HEK293 (cell line): ENCODE measurements at regions not wholly inside any gene's neighbourhood (a gene's known extent, or its start where the extent isn't known, plus 50 kb on each side); places are given as distances from the start of the nearest gene placed in this dataset.

Source experiments
- CTCF ChIA-PET: fragments of 350-600 bp; formaldehyde crosslinking; extraction: SDS; loops from one replicate; lab custom pipeline; 2021; ENCODE audit warnings: antibody characterized with exemption; lab: Yijun Ruan, JAX
- POLR2A ChIA-PET: fragments of 300-600 bp; formaldehyde crosslinking; extraction: SDS; loops from one replicate; lab custom pipeline; 2020; ENCODE audit warnings: antibody characterized with exemption, inconsistent platforms; lab: Yijun Ruan, JAX
- H3K27ac ChIP-seq: fragments of 200-500 bp; sonication (Bioruptor generic); 2 replicates; pipeline ENCODE4 v1.5.1; 2014; ENCODE audit warnings: low read depth, low read length, control low read depth, inconsistent platforms; ENCODE audit errors: extremely low read depth
- H3K36me3 ChIP-seq, 2 experiments: fragments of 200-500 bp in 1 of 2; sonication (Bioruptor generic) in 1 of 2; 1 replicate in 1 of 2; 2 replicates in 1 of 2; pipeline ENCODE4 v1.5.1; 2014 to 2017; ENCODE audit warnings: inconsistent platforms in 2 of 2, low read length in 2 of 2; ENCODE audit not compliant: control insufficient read depth in 2 of 2, insufficient read depth in 1 of 2
- H3K4me1 ChIP-seq: fragments of 200-500 bp; sonication (Bioruptor generic); 2 replicates; pipeline ENCODE4 v1.5.1; 2014; ENCODE audit warnings: mild to moderate bottlenecking, low read length, inconsistent platforms; ENCODE audit not compliant: control insufficient read depth, insufficient read depth
- H3K4me3 ChIP-seq: 2 replicates; pipeline ENCODE4 v1.5.1; 2011; ENCODE audit warnings: low read depth, mild to moderate bottlenecking, control low read depth, low read length, moderate library complexity
- H3K9me3 ChIP-seq: fragments of 200-500 bp; sonication (Bioruptor generic); 2 replicates; pipeline ENCODE4 v1.5.1; 2014; ENCODE audit warnings: low read depth, low read length, inconsistent platforms; ENCODE audit not compliant: control insufficient read depth, insufficient read depth
- BCL11B ChIP-seq: fragments of 450-650 bp; formaldehyde crosslinking; IDR thresholded peaks from 2 replicates; pipeline ENCODE4 v1.5.1; 2016; ENCODE audit warnings: low read depth, missing biosample characterization, missing genetic modification characterization
- KLF7 ChIP-seq: fragments of 450-650 bp; formaldehyde crosslinking; IDR thresholded peaks from 2 replicates; pipeline ENCODE4 v1.5.1; 2016; ENCODE audit warnings: missing biosample characterization, missing genetic modification characterization, borderline replicate concordance
- KLF8 ChIP-seq: fragments of 450-650 bp; formaldehyde crosslinking; IDR thresholded peaks from 2 replicates; pipeline ENCODE4 v1.5.1; 2016; ENCODE audit warnings: missing biosample characterization, missing genetic modification characterization
- SETDB1 ChIP-seq: IDR thresholded peaks from one replicate; pipeline ENCODE4 v1.6.1; 2017; ENCODE audit warnings: mild to moderate bottlenecking, low read length, moderate library complexity, mixed read lengths; ENCODE audit not compliant: insufficient read length
- ZBTB7A ChIP-seq: fragments of 450-650 bp; formaldehyde crosslinking; IDR thresholded peaks from 2 replicates; pipeline ENCODE4 v1.5.1; 2016; ENCODE audit warnings: low read depth, missing biosample characterization, missing genetic modification characterization
- ZNF133 ChIP-seq: fragments of 450-650 bp; formaldehyde crosslinking; IDR thresholded peaks from 2 replicates; pipeline ENCODE4 v1.5.1; 2016; ENCODE audit warnings: missing biosample characterization, missing genetic modification characterization
- ZNF138 ChIP-seq: fragments of 450-650 bp; formaldehyde crosslinking; IDR thresholded peaks from 2 replicates; pipeline ENCODE4 v1.5.1; 2016; ENCODE audit warnings: missing biosample characterization, missing genetic modification characterization, borderline replicate concordance
- ZNF211 ChIP-seq: fragments of 450-650 bp; formaldehyde crosslinking; IDR thresholded peaks from 2 replicates; pipeline ENCODE4 v1.5.1; 2016; ENCODE audit warnings: low read depth, missing biosample characterization, missing genetic modification characterization
- ZNF223 ChIP-seq: fragments of 450-650 bp; formaldehyde crosslinking; IDR thresholded peaks from 2 replicates; pipeline ENCODE4 v1.5.1; 2016; ENCODE audit warnings: missing biosample characterization, missing genetic modification characterization
- ZNF248 ChIP-seq: fragments of 450-650 bp; formaldehyde crosslinking; IDR thresholded peaks from 2 replicates; pipeline ENCODE4 v1.5.1; 2017; ENCODE audit warnings: missing biosample characterization, missing genetic modification characterization
- ZNF48 ChIP-seq: fragments of 450-650 bp; formaldehyde crosslinking; IDR thresholded peaks from 2 replicates; pipeline ENCODE4 v1.5.1; 2016; ENCODE audit warnings: missing biosample characterization, missing genetic modification characterization
- ZSCAN30 ChIP-seq: fragments of 450-650 bp; IDR thresholded peaks from 2 replicates; pipeline ENCODE4 v1.5.1; 2018; ENCODE audit warnings: missing biosample characterization, mild to moderate bottlenecking, missing genetic modification characterization, moderate library complexity
- ZXDB ChIP-seq: fragments of 450-650 bp; formaldehyde crosslinking; IDR thresholded peaks from 2 replicates; pipeline ENCODE4 v1.5.1; 2016; ENCODE audit warnings: missing biosample characterization, missing genetic modification characterization
- TF ChIP-seq, protein P1 (sequence below): fragments of 450-650 bp; formaldehyde crosslinking; IDR thresholded peaks from 2 replicates; pipeline ENCODE4 v1.5.1; 2016; ENCODE audit warnings: missing biosample characterization, missing genetic modification characterization
- TF ChIP-seq, protein P2 (sequence below): fragments of 450-650 bp; formaldehyde crosslinking; IDR thresholded peaks from 2 replicates; pipeline ENCODE4 v1.5.1; 2016; ENCODE audit warnings: missing biosample characterization, missing genetic modification characterization, low read depth
- TF ChIP-seq, protein P3 (sequence below): fragments of 450-650 bp; formaldehyde crosslinking; conservative IDR thresholded peaks from 2 replicates; pipeline ENCODE4 v1.5.1; 2016; ENCODE audit warnings: low read depth, missing biosample characterization, missing genetic modification characterization
- TF ChIP-seq, protein P4 (sequence below): fragments of 450-650 bp; formaldehyde crosslinking; IDR thresholded peaks from 2 replicates; pipeline ENCODE4 v1.5.1; 2016; ENCODE audit warnings: missing biosample characterization, missing genetic modification characterization
- TF ChIP-seq, protein P5 (sequence below): fragments of 450-650 bp; formaldehyde crosslinking; IDR thresholded peaks from 2 replicates; pipeline ENCODE4 v1.5.1; 2017; ENCODE audit warnings: missing biosample characterization, missing genetic modification characterization
- TF ChIP-seq, protein P6 (sequence below): fragments of 450-650 bp; IDR thresholded peaks from 2 replicates; pipeline ENCODE4 v1.5.1; 2018; ENCODE audit warnings: missing biosample characterization, mild to moderate bottlenecking, missing genetic modification characterization

DNA sequence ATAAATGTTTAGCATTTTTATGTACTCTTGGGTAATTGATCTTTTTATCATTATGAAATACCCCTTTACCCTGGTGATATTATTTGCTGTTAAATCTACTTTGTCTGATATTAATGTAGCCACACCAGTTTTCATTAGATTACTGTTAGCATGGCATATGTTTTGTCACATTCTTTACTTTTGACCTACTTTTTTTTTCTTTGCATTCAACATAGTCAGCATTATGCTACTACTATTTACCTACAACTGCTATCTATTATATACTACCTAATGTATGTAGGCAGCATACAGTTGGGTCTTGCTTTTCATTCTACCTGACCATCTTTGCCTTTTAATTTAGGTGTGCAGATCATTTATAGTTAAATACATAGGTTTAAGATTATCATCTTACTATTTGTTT lies 1429.6 kb upstream of the ALCAM start:
- Histone ChIP-seq H3K9me3 (no peaks in the 10 kb centered on the region), H3K4me3 (no peak overlapping the region), H3K27ac (no peak overlapping the region), H3K4me1 (no peaks in the 10 kb centered on the region), H3K36me3 (no peaks in the 10 kb centered on the region)
- CTCF ChIA-PET: interaction anchor here (0.7 kb wide), 1 partner anchor 1735 kb away, joined by 3 read pairs; no protein-coding TSS in a partner anchor
- POLR2A ChIA-PET: no interaction called here
- TF ChIP-seq SETDB1 (no peak), KLF8 (tag by site-specific recombination) (no peak), ZNF211 (no peak), ZNF138 (tag by site-specific recombination) (no peak), KLF7 (tag by site-specific recombination) (no peak), ZSCAN30 (tag by site-specific recombination) (no peak), ZBTB7A (tag by site-specific recombination) (no peak), ZNF133 (no peak), BCL11B (tag by site-specific recombination) (no peak), ZNF248 (tag by site-specific recombination) (no peak), ZXDB (tag by site-specific recombination) (no peak), ZNF48 (tag by site-specific recombination) (no peak), ZNF223 (tag by site-specific recombination) (no peak)
- TF ChIP-seq, protein P1, sequence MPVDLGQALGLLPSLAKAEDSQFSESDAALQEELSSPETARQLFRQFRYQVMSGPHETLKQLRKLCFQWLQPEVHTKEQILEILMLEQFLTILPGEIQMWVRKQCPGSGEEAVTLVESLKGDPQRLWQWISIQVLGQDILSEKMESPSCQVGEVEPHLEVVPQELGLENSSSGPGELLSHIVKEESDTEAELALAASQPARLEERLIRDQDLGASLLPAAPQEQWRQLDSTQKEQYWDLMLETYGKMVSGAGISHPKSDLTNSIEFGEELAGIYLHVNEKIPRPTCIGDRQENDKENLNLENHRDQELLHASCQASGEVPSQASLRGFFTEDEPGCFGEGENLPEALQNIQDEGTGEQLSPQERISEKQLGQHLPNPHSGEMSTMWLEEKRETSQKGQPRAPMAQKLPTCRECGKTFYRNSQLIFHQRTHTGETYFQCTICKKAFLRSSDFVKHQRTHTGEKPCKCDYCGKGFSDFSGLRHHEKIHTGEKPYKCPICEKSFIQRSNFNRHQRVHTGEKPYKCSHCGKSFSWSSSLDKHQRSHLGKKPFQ (tag by site-specific recombination): no peak
- TF ChIP-seq, protein P2, sequence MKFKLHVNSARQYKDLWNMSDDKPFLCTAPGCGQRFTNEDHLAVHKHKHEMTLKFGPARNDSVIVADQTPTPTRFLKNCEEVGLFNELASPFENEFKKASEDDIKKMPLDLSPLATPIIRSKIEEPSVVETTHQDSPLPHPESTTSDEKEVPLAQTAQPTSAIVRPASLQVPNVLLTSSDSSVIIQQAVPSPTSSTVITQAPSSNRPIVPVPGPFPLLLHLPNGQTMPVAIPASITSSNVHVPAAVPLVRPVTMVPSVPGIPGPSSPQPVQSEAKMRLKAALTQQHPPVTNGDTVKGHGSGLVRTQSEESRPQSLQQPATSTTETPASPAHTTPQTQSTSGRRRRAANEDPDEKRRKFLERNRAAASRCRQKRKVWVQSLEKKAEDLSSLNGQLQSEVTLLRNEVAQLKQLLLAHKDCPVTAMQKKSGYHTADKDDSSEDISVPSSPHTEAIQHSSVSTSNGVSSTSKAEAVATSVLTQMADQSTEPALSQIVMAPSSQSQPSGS (tag by site-specific recombination): no peak
- TF ChIP-seq, protein P3, sequence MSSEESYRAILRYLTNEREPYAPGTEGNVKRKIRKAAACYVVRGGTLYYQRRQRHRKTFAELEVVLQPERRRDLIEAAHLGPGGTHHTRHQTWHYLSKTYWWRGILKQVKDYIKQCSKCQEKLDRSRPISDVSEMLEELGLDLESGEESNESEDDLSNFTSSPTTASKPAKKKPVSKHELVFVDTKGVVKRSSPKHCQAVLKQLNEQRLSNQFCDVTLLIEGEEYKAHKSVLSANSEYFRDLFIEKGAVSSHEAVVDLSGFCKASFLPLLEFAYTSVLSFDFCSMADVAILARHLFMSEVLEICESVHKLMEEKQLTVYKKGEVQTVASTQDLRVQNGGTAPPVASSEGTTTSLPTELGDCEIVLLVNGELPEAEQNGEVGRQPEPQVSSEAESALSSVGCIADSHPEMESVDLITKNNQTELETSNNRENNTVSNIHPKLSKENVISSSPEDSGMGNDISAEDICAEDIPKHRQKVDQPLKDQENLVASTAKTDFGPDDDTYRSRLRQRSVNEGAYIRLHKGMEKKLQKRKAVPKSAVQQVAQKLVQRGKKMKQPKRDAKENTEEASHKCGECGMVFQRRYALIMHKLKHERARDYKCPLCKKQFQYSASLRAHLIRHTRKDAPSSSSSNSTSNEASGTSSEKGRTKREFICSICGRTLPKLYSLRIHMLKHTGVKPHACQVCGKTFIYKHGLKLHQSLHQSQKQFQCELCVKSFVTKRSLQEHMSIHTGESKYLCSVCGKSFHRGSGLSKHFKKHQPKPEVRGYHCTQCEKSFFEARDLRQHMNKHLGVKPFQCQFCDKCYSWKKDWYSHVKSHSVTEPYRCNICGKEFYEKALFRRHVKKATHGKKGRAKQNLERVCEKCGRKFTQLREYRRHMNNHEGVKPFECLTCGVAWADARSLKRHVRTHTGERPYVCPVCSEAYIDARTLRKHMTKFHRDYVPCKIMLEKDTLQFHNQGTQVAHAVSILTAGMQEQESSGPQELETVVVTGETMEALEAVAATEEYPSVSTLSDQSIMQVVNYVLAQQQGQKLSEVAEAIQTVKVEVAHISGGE: no peak
- TF ChIP-seq, protein P4, sequence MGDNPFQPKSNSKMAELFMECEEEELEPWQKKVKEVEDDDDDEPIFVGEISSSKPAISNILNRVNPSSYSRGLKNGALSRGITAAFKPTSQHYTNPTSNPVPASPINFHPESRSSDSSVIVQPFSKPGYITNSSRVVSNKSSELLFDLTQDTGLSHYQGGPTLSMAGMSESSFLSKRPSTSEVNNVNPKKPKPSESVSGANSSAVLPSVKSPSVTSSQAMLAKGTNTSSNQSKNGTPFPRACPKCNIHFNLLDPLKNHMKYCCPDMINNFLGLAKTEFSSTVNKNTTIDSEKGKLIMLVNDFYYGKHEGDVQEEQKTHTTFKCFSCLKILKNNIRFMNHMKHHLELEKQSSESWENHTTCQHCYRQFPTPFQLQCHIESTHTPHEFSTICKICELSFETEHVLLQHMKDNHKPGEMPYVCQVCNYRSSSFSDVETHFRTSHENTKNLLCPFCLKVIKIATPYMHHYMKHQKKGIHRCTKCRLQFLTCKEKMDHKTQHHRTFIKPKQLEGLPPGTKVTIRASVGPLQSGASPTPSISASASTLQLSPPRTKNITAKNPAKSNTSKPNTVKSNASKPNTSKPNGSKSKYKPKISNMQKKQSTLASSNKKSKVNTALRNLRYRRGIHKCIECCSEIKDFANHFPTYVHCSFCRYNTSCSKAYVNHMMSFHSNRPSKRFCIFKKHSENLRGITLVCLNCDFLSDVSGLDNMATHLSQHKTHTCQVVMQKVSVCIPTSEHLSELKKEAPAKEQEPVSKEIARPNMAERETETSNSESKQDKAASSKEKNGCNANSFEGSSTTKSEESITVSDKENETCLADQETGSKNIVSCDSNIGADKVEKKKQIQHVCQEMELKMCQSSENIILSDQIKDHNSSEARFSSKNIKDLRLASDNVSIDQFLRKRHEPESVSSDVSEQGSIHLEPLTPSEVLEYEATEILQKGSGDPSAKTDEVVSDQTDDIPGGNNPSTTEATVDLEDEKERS: no peak
- TF ChIP-seq, protein P5, sequence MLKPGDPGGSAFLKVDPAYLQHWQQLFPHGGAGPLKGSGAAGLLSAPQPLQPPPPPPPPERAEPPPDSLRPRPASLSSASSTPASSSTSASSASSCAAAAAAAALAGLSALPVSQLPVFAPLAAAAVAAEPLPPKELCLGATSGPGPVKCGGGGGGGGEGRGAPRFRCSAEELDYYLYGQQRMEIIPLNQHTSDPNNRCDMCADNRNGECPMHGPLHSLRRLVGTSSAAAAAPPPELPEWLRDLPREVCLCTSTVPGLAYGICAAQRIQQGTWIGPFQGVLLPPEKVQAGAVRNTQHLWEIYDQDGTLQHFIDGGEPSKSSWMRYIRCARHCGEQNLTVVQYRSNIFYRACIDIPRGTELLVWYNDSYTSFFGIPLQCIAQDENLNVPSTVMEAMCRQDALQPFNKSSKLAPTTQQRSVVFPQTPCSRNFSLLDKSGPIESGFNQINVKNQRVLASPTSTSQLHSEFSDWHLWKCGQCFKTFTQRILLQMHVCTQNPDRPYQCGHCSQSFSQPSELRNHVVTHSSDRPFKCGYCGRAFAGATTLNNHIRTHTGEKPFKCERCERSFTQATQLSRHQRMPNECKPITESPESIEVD: no peak
- TF ChIP-seq, protein P6, sequence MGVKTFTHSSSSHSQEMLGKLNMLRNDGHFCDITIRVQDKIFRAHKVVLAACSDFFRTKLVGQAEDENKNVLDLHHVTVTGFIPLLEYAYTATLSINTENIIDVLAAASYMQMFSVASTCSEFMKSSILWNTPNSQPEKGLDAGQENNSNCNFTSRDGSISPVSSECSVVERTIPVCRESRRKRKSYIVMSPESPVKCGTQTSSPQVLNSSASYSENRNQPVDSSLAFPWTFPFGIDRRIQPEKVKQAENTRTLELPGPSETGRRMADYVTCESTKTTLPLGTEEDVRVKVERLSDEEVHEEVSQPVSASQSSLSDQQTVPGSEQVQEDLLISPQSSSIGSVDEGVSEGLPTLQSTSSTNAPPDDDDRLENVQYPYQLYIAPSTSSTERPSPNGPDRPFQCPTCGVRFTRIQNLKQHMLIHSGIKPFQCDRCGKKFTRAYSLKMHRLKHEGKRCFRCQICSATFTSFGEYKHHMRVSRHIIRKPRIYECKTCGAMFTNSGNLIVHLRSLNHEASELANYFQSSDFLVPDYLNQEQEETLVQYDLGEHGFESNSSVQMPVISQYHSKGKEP: no peak
